Endothelial cell of umbilical vein (primary cell): ENCODE measurements at regions not wholly inside any gene's neighbourhood (a gene's known extent, or its start where the extent isn't known, plus 50 kb on each side); places are given as distances from the start of the nearest gene placed in this dataset.

Source experiments
- BruUV-seq: library from RNA; stranded (reverse); fragments of 400-500 nt; replicated peaks from 2 replicates; lab custom pipeline; 2021; lab: Mats Ljungman, UMichigan
- CTCF ChIA-PET: fragments of 300-600, 350-600 bp; sonication (Branson Sonifier 250); formaldehyde crosslinking; loops from one replicate; lab custom pipeline; 2021; ENCODE audit warnings: antibody characterized with exemption, inconsistent platforms; lab: Charles Lee
- POLR2A ChIA-PET: fragments of 300-600, 350-600 bp; sonication (Branson Sonifier 250); formaldehyde crosslinking; loops from one replicate; lab custom pipeline; 2021; ENCODE audit warnings: antibody characterized with exemption, inconsistent platforms; lab: Charles Lee
- DNase-seq: peaks from one replicate; pipeline ENCODE4 v3.0.0-alpha.2; 2011; ENCODE audit warnings: low read depth, low spot score
- FAIRE-seq: peaks from 2 replicates; lab custom pipeline; 2011; peaks lifted over from hg19 to GRCh38; lab: Jason Lieb, UNC
- H2AFZ ChIP-seq: 2 replicates; pipeline ENCODE4 v1.6.0; 2012; ENCODE audit warnings: low read depth, low read length, control low read depth, inconsistent platforms
- H3K27ac ChIP-seq: 2 replicates; pipeline ENCODE4 v1.5.1; 2011; ENCODE audit warnings: low read depth, mild to moderate bottlenecking, control low read depth, low read length, moderate library complexity; ENCODE audit not compliant: insufficient read depth
- H3K27me3 ChIP-seq, 2 experiments: 2 replicates each; pipeline versions ENCODE4 v1.6.0 to v1.6.1; 2011; ENCODE audit warnings: low read length in 2 of 2, mixed read lengths in 1 of 2; ENCODE audit not compliant: control insufficient read depth in 2 of 2, insufficient read depth in 2 of 2
- H3K36me3 ChIP-seq, 2 experiments: 2 replicates in 1 of 2; 3 replicates in 1 of 2; pipeline ENCODE4 v1.5.1; 2011; ENCODE audit warnings: low read length in 2 of 2, mild to moderate bottlenecking in 1 of 2, moderate library complexity in 1 of 2; ENCODE audit not compliant: control insufficient read depth in 2 of 2, insufficient read depth in 2 of 2; ENCODE audit errors: extremely low read depth in 1 of 2
- H3K4me1 ChIP-seq: 3 replicates; pipeline ENCODE4 v1.5.1; 2011; ENCODE audit warnings: mild to moderate bottlenecking, low read length; ENCODE audit not compliant: control insufficient read depth, insufficient read depth; ENCODE audit errors: extremely low read depth
- H3K4me2 ChIP-seq: 2 replicates; pipeline ENCODE4 v1.6.1; 2011; ENCODE audit warnings: low read length, control low read depth, mixed read lengths; ENCODE audit not compliant: insufficient read depth
- H3K4me3 ChIP-seq, 3 experiments: fragments of 200-600 bp in 1 of 3; sonication (generic), shearing (Covaris generic) in 1 of 3; replicated peaks in 1 of 3; 2 replicates each; pipeline ENCODE4 v1.5.1; 2011 to 2016; ENCODE audit warnings: control low read depth in 3 of 3, low read length in 3 of 3, mild to moderate bottlenecking in 2 of 3, inconsistent platforms in 1 of 3, low read depth in 1 of 3, moderate library complexity in 1 of 3; ENCODE audit not compliant: insufficient read depth in 1 of 3
- H3K79me2 ChIP-seq: 2 replicates; pipeline ENCODE4 v1.6.0; 2012; ENCODE audit warnings: low read length, inconsistent platforms; ENCODE audit not compliant: control insufficient read depth, insufficient read depth
- H3K9ac ChIP-seq: replicated peaks from 2 replicates; pipeline ENCODE3; 2011; ENCODE audit warnings: low read length, control low read depth; ENCODE audit not compliant: insufficient read depth; ENCODE audit errors: extremely low read depth
- H3K9me1 ChIP-seq: replicated peaks from 3 replicates; pipeline ENCODE4 v1.6.0; 2011; ENCODE audit warnings: mild to moderate bottlenecking, low read length; ENCODE audit not compliant: control insufficient read depth, insufficient read depth; ENCODE audit errors: extremely low read depth
- H3K9me3 ChIP-seq: replicated peaks from 2 replicates; pipeline ENCODE4 v1.5.1; 2012; ENCODE audit warnings: low read length, inconsistent platforms; ENCODE audit not compliant: control insufficient read depth, insufficient read depth
- H4K20me1 ChIP-seq: replicated peaks from 2 replicates; pipeline ENCODE3; 2011; ENCODE audit warnings: mild to moderate bottlenecking, low read length; ENCODE audit not compliant: control insufficient read depth, insufficient read depth; ENCODE audit errors: extremely low read depth
- EZH2 ChIP-seq: IDR thresholded peaks from 2 replicates; pipeline ENCODE4 v1.6.1; 2012; ENCODE audit warnings: borderline replicate concordance, low read depth, mild to moderate bottlenecking, moderate library complexity, low read length, inconsistent platforms; ENCODE audit not compliant: severe bottlenecking
- FOS ChIP-seq: IDR thresholded peaks from 2 replicates; pipeline ENCODE4 v1.6.1; 2011; ENCODE audit warnings: mild to moderate bottlenecking, low read length, moderate library complexity, borderline replicate concordance; ENCODE audit not compliant: insufficient read depth
- GATA2 ChIP-seq: IDR thresholded peaks from 2 replicates; pipeline ENCODE4 v1.7.0; 2011; ENCODE audit warnings: low read depth, mild to moderate bottlenecking, moderate library complexity, mixed read lengths, low read length; ENCODE audit not compliant: insufficient read length, insufficient read depth
- JUN ChIP-seq: IDR thresholded peaks from 2 replicates; pipeline ENCODE4 v1.6.1; 2011; ENCODE audit warnings: borderline replicate concordance, low read depth; ENCODE audit not compliant: insufficient read length, insufficient read depth
- MAX ChIP-seq: IDR thresholded peaks from 2 replicates; pipeline ENCODE4 v1.6.1; 2011; ENCODE audit not compliant: insufficient read depth, insufficient read length
- MYC ChIP-seq: IDR thresholded peaks from one replicate; pipeline ENCODE4 v1.6.1; 2011; ENCODE audit warnings: mild to moderate bottlenecking, low read depth, low read length
- POLR2A ChIP-seq: IDR thresholded peaks from 2 replicates; pipeline ENCODE4 v1.6.1; 2012; ENCODE audit warnings: low read depth, mild to moderate bottlenecking, control low read depth, low read length
- dilution Hi-C: fragments of 300-500 bp; cut with MboI; formaldehyde crosslinking; loops from one replicate; pipeline ENCODE4 v1.15.0; 2019; ENCODE audit warnings: low sequenced_read_pairs; ENCODE audit not compliant: extremely low pct_ligation_motif_present
- intact Hi-C: fragments of 100-400 bp; cut with micrococcal nuclease; formaldehyde crosslinking; loops from one replicate; pipeline ENCODE4 v1.10.0; 2022

DNA sequence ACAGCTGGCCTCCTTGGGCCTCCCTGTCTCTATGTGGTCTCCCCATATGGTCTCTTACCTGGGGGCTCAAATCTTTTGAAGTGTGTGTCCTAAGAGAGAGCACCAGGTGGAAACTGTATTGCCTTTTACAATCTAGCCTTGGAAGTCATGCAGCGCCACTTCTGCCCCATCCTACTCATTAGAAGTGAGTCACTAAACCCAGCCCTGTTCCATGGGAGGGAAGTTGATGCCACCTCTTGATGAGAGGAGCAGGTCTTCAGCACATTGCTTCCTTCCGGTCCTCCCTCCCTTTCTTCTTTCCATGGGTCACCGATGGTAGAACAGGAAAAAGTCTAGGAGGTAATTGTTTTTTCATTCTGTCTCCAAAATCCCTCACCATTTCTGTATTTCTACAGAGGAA, 156.3 kb downstream of the FOXA2 start:
- Histone ChIP-seq H3K79me2 (no peaks in the 10 kb centered on the region), H3K36me3 (no peaks in the 10 kb centered on the region), H3K4me3 (no peak overlapping the region), H3K4me2 (no peak overlapping the region), H2AFZ (no peak overlapping the region), H3K4me1 (no peaks in the 10 kb centered on the region), H3K27me3 (no peaks in the 10 kb centered on the region), H3K9me3 (no peaks in the 10 kb centered on the region), H3K27ac (no peak overlapping the region), H4K20me1 (no peaks in the 10 kb centered on the region), H3K9ac (no peak overlapping the region), H3K9me1 (no peaks in the 10 kb centered on the region)
- CTCF ChIA-PET, result no interaction called here
- dilution Hi-C loops (no loop called here), intact Hi-C loops (no loop called here)
- DNase-seq, result no peak
- FAIRE-seq, result no peak
- POLR2A ChIA-PET, result no interaction called here
- no TSS peak for BruUV-seq
- TF ChIP-seq POLR2A, result no peak
- no peak for TF ChIP-seq JUN
- TF ChIP-seq MAX, result no peak
- no peak for TF ChIP-seq FOS
- no peak for TF ChIP-seq GATA2
- no peak for TF ChIP-seq EZH2
- TF ChIP-seq MYC, result no peak

DNA sequence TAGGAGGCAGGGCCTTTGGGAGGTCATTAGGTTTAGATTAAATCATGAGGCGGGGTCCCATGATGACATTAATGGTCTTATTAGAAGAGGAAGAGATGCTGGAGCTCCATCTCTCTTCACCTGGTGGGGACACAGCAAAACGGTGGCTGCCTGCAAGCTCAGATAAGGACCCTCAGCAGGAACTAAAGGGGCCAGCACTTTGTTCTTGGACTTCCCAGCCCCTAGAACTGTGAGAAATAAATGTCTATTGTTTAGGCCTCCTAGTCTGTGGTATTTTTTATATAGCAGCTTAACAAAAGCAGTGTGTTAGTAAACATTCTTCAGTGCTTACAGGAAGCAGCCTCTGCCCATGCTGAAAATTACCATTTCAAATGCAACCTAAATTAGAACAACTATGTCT, 157.6 kb downstream of the FOXA2 start:
- Histone ChIP-seq H4K20me1 (no peaks in the 10 kb centered on the region), H3K27me3 (no peaks in the 10 kb centered on the region), H3K4me3 (no peak overlapping the region), H3K27ac (no peak overlapping the region), H3K9ac (no peak overlapping the region), H3K9me3 (no peaks in the 10 kb centered on the region), H3K36me3 (no peaks in the 10 kb centered on the region), H3K79me2 (no peaks in the 10 kb centered on the region), H3K4me2 (no peak overlapping the region), H2AFZ (no peak overlapping the region), H3K4me1 (no peaks in the 10 kb centered on the region), H3K9me1 (no peaks in the 10 kb centered on the region)
- intact Hi-C loops (no loop called here), dilution Hi-C loops (no loop called here)
- no peak for TF ChIP-seq MYC
- DNase-seq (no peak), FAIRE-seq (no peak)
- ChIA-PET CTCF (no interaction called here), POLR2A (no interaction called here)
- no TSS peak for BruUV-seq
